ENCODE measurements at regions not wholly inside any gene's neighbourhood (a gene's known extent, or its start where the extent isn't known, plus 50 kb on each side); places are given as distances from the start of the nearest gene placed in this dataset.

DNA sequence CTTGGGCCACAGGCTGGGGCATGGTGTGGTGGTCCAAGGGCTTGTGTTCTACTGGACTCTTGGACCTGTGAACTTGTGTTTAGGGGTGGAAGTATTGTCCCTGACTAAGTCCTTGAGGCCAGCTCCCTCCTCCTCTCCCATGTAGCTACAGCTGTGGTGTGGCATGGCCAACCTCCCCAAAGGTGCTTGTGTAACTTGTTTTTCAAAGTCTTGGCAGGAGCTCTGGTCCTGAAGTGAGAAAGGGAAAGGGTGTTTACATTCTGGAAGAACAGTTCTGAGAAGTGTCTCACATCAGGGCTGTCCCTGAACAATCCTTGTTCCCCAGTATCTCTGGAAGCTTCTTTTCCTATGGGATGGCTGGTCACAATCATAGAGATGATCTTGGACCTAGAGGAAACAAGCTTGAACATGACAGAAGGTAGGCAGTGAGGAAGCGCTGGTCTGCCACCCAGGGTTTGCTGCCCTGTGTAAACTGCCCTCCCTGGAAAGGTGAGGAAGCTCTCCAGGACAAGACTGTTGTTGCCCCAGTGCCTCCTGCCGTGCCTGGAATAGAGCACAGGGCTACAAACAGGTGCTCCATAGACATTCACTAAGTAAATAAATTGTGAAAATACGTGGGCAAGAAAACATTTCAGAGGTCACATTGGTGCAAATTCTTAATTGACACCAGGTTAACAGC lies 64.6 kb upstream of the KLF9 start:
- no peak for DNase-seq (ENCODE audit: low spot score)

DNA sequence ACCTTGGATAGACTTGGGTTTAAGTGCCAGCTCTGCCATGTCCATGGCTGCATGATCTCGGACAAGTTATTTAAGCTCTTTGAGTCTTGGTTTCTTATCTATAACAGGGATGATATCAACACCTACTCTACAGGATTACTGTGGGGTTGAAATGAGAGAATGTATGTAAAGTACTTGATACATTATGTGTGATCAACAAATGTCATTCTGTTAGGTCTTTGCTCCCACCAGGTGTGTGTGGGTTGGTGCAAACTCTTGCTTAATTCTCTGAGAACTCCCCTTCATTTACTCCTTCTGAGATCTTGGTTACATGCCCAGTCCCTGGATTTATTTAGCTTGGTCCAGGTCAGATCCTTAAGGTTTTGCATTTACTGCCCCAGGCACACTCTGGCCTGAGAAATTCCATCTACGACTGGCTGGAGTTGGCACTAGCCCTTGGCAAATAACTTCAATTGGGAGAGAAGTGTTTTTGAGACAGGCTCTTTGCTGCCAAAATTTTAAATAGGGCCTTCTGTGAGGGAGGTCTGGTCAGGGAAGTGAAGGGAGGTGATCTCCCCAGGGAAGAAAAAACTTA lies 63.5 kb upstream of the KLF9 start:
- DNase-seq (ENCODE audit: low spot score): no peak

- DNase-seq (ENCODE audit: low spot score): no peak
Observed at GRCh38 chr9:70477146-70477745, 62.8 kb upstream of the KLF9 start.

GRCh38 chr9:70475211-70475610 lies 60.8 kb upstream of the KLF9 start:
- DNase-seq (ENCODE audit: low spot score): no peak

DNA sequence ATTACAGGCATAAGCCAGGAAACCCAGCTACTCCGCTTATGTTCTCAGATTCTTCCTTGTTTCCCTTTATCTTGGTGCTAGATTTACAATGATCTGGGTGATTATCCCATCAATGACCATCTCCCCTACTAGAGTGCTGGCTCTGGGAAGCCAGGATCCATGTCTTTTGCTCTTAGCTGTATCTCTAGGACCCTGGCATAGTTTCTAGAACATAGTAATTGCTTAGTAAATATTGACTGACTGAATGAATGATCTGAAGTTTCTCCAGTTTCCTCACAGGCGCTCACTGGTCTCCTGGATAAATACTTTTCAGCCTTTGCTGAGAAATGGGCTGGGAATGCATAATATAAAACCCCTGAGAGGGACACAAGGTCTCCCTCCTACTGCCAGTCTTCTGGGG lies 60.0 kb upstream of the KLF9 start:
- DNase-seq (ENCODE audit: low spot score): no peak

GRCh38 chr9:70472268-70473249 lies 58.1 kb upstream of the KLF9 start:
- no peak for DNase-seq (ENCODE audit: low spot score)

DNA sequence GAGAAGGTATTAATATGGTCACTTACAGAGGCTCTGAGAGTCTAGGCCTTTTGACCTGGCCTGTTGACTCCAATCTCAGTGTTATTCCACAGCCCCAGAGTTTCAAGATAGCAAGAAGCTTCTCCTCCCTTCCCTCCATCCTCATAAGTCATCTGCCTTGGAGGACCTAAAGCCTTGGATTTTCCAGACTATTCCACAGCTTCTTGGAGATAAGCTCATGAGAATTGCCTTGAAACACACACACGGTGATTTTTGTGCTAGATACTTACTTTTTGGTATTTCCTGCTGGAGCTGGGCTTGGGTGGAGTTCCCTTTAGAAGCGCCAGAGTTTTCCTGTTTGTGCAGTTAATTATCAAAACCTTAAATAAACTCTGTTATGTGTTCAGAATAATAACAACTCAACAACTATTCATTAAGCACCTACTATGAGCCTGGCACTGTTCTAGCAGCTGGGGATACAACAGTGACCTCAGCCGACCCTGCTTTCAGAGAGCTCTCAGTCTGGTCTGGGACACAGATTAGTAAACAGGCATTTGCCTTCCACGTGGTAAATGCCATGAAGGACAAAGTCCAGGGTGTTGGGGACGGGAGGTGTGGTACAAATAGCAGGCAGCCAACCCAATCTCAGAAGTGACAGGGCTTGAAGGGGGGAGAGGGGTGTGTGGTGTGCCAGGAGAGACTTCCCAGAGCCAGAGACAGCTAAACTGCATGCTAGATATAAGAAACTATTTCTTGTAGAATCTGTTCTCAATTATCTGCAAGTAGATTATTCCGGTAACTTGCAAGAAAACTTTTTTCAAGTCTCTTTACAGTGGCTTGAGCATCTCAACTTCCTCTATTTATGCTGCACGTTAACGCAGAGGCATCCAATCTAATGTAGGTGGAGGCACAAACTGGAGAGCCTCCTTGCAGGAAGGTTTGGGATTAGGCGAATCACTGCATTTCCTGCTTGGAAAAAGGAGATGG lies 55.9 kb upstream of the KLF9 start:
- DNase-seq (ENCODE audit: low spot score): no peak

DNA sequence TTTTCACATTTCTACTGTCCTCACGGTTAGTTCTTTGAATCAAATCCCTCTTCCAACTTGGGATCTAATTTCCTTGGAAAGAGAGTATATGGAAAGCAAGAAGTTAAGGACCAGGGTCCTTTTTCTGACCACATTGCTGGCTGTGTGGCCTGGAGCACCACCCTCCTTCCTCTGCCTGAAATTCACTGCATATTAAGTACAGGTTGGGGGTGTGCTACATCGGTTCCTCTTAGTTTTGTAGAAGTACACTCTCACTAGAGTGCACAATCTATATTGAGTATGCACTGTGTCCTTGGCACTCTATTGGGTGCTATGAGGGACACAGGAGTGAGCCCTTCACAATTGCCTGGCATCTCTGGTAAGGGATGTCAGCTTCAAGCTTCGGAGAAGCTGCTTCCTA lies 53.8 kb upstream of the KLF9 start:
- no peak for DNase-seq (ENCODE audit: low spot score)

DNA sequence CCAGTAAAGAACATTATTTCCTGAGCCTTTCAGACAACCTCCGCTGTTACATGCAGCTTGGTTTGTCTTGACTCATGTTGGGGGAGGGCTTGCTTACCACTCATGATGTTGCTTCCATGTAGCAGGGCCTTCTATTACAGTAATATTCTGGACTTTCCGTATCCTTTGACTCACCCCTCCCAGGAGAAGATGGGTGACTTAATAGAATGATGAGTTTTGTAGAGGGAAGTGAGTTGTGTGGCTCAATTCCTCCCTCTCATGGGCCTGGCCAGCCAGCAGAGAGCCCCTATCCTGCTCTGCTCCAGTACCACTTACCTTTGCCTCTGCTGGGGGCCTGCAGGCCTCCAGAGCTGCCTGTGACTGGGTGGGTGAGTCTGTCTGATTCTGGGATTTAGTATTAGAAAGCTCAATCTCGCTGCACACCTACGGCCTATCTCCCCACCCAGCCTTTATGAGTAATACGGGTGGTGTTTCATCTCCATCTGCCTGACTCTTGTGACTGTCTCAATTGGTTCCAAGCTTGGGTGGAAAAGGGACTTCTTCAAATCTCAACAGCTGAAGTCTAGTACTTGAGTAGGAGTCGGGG lies 52.6 kb upstream of the KLF9 start:
- peak; percentile 33 for DNase-seq (ENCODE audit: low spot score)

DNA sequence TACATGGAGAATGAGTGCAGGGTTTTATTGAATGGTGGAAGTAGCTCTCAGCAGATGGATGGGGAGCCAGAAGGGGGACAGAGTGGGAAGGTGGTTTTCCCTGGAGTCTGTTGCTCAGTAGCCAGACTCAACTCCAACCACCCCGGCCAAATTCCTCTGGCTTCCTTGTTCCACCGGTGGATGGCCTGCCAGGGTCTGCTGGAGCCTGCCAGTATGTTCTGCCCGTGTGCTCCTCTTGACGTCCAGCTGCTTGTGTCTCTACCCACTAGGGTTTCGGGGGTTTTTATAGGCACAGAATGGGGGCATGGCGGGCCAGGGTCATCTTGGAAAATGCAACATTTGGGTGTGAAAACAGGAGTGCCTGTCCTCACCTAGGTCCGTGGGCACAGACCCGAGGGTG lies 51.4 kb upstream of the KLF9 start:
- no peak for DNase-seq (ENCODE audit: low spot score)

DNA sequence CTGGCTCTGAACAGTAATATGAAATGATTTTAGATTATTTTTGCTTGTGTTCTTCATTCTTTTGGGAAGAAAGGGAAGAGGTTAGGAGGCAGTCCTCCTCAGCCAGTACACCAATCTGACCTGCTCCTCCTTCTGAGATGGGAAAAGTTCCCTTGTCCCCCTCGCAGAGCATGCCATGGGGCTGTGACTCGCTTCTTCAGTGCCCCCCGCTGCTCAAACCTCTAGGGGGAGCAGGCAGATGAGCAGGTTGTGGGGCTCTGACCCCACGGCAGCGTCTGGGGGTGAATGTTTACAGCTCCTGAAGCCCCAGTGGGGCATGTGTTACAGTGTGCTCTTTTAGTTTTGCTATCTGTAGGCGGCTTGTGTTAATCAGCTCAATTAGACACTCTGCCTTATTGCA lies 50.9 kb upstream of the KLF9 start:
- DNase-seq (ENCODE audit: low spot score): no peak
